DND-41 (cell line): ENCODE measurements at regions not wholly inside any gene's neighbourhood (a gene's known extent, or its start where the extent isn't known, plus 50 kb on each side); places are given as distances from the start of the nearest gene placed in this dataset.

Experiments
- ATAC-seq: fragments of 200-7000 bp; cut with Tn5 transposase; 3 replicates; pipeline ENCODE4 v1.9.1; 2021; ENCODE audit warnings: low read depth; ENCODE audit not compliant: insufficient read depth
- DNase-seq: peaks from one replicate; pipeline ENCODE4 v3.0.0-alpha.2; 2020
- H2AFZ ChIP-seq: 2 replicates; pipeline ENCODE4 v1.6.0; 2012; ENCODE audit warnings: low read depth, low read length
- H3K27ac ChIP-seq: 2 replicates; pipeline ENCODE4 v1.5.1; 2012; ENCODE audit warnings: low read length, inconsistent platforms
- H3K27me3 ChIP-seq: fragments of 200-600 bp; sonication (generic); 2 replicates; pipeline ENCODE4 v1.6.0; 2012; ENCODE audit warnings: low read length, mild to moderate bottlenecking, inconsistent platforms; ENCODE audit not compliant: insufficient read depth, poor library complexity
- H3K36me3 ChIP-seq: 2 replicates; pipeline ENCODE4 v1.5.1; 2012; ENCODE audit warnings: low read length, inconsistent platforms; ENCODE audit not compliant: insufficient read depth
- H3K4me1 ChIP-seq: 2 replicates; pipeline ENCODE4 v1.5.1; 2012; ENCODE audit warnings: mild to moderate bottlenecking, low read length; ENCODE audit not compliant: insufficient read depth
- H3K4me2 ChIP-seq: 2 replicates; pipeline ENCODE4 v1.6.0; 2012; ENCODE audit warnings: mild to moderate bottlenecking, moderate library complexity, low read length, inconsistent platforms; ENCODE audit not compliant: insufficient read depth
- H3K4me3 ChIP-seq, 2 experiments: fragments of 200-600 bp in 1 of 2; shearing (Covaris generic) in 1 of 2; 2 replicates each; pipeline ENCODE4 v1.5.1; 2012 to 2016; ENCODE audit warnings: inconsistent platforms in 2 of 2, low read length in 2 of 2, mild to moderate bottlenecking in 2 of 2, low read depth in 1 of 2, moderate library complexity in 1 of 2
- H3K79me2 ChIP-seq: 2 replicates; pipeline ENCODE4 v1.6.0; 2012; ENCODE audit warnings: low read length, inconsistent platforms; ENCODE audit not compliant: insufficient read depth
- H3K9ac ChIP-seq: 2 replicates; pipeline ENCODE4 v1.6.0; 2012; ENCODE audit warnings: low read depth, mild to moderate bottlenecking, inconsistent platforms, low read length, moderate library complexity
- H3K9me3 ChIP-seq: 2 replicates; pipeline ENCODE4 v1.5.1; 2012; ENCODE audit warnings: low read length, moderate library complexity, mild to moderate bottlenecking, inconsistent platforms; ENCODE audit not compliant: insufficient read depth, severe bottlenecking
- H4K20me1 ChIP-seq: 2 replicates; pipeline ENCODE4 v1.6.0; 2012; ENCODE audit warnings: low read length; ENCODE audit not compliant: insufficient read depth
- CTCF ChIP-seq: IDR thresholded peaks from 2 replicates; pipeline ENCODE4 v1.5.1; 2012; ENCODE audit warnings: borderline replicate concordance, low read length, moderate library complexity, mild to moderate bottlenecking; ENCODE audit not compliant: poor library complexity, severe bottlenecking; ENCODE audit errors: extremely low read depth
- EZH2 ChIP-seq: IDR thresholded peaks from 3 replicates; pipeline ENCODE4 v1.6.1; 2012; ENCODE audit warnings: borderline replicate concordance, low read depth, mild to moderate bottlenecking, moderate library complexity, low read length, inconsistent platforms; ENCODE audit not compliant: severe bottlenecking

- Histone ChIP-seq H2AFZ (no peak overlapping the region), H3K36me3 (no peaks in the 10 kb centered on the region), H3K79me2 (no peaks in the 10 kb centered on the region), H3K27me3 (peaks cover 9% of the 10 kb centered on the region), H4K20me1 (no peaks in the 10 kb centered on the region), H3K4me1 (peaks cover 6% of the 10 kb centered on the region; the same call in 1 of the 2 replicates), H3K9me3 (no peaks in the 10 kb centered on the region), H3K4me3 (no peak overlapping the region), H3K4me2 (no peak overlapping the region), H3K27ac (no peak overlapping the region), H3K9ac (no peak overlapping the region)
- DNase-seq (no peak), ATAC-seq (no peak)
- TF ChIP-seq EZH2: no peak
- TF ChIP-seq CTCF: no peak
Observed at GRCh38 chr13:26927511-26927910, 166.9 kb upstream of the GPR12 start.

GRCh38 chr13:26926371-26926770 is 165.8 kb upstream of the GPR12 start:
- no peak overlapping the region for H2AFZ ChIP-seq
- peaks cover 9% of the 10 kb centered on the region for H3K27me3 ChIP-seq

GRCh38 chr13:26923824-26924605 is 163.4 kb upstream of the GPR12 start:
- no peaks in the 10 kb centered on the region for H3K36me3 ChIP-seq
- H3K9ac ChIP-seq: no peak overlapping the region
- no peak overlapping the region for H2AFZ ChIP-seq
- no peak overlapping the region for H3K4me3 ChIP-seq
- no peaks in the 10 kb centered on the region for H3K9me3 ChIP-seq
- DNase-seq (no peak), ATAC-seq (no peak)
- no peak for TF ChIP-seq CTCF
- no peak for TF ChIP-seq EZH2
- H4K20me1 ChIP-seq: no peaks in the 10 kb centered on the region
- H3K27ac ChIP-seq: no peak overlapping the region
- H3K4me2 ChIP-seq: no peak overlapping the region
- no peaks in the 10 kb centered on the region for H3K4me1 ChIP-seq
- H3K27me3 ChIP-seq: peaks cover 6% of the 10 kb centered on the region
- H3K79me2 ChIP-seq: no peaks in the 10 kb centered on the region

More at GRCh38 chr13:26926371-26926770, 165.8 kb upstream of the GPR12 start:
- no peak for DNase-seq
- no peaks in the 10 kb centered on the region for H4K20me1 ChIP-seq
- ATAC-seq: no peak
- no peak overlapping the region for H3K4me3 ChIP-seq
- H3K4me1 ChIP-seq: peaks cover 6% of the 10 kb centered on the region; the same call in 1 of the 2 replicates
- no peak overlapping the region for H3K4me2 ChIP-seq
- H3K9me3 ChIP-seq: no peaks in the 10 kb centered on the region
- no peak overlapping the region for H3K9ac ChIP-seq
- TF ChIP-seq CTCF (no peak), EZH2 (no peak)
- no peak overlapping the region for H3K27ac ChIP-seq
- H3K36me3 ChIP-seq: no peaks in the 10 kb centered on the region
- no peaks in the 10 kb centered on the region for H3K79me2 ChIP-seq
